GM23338 (cell line): ENCODE measurements at regions not wholly inside any gene's neighbourhood (a gene's known extent, or its start where the extent isn't known, plus 50 kb on each side); places are given as distances from the start of the nearest gene placed in this dataset.

Experiments
- ATAC-seq: fragments of 200-7000 bp; cut with Tn5 transposase; 3 replicates; pipeline ENCODE4 v1.9.1; 2020
- DNase-seq: peaks from one replicate; pipeline ENCODE4 v3.0.0-alpha.2; 2015; ENCODE audit warnings: low spot score
- H2AFZ ChIP-seq: fragments of 200-600 bp; sonication (generic); 2 replicates; pipeline ENCODE4 v1.8.0; 2016; ENCODE audit warnings: antibody characterized with exemption, mild to moderate bottlenecking, moderate library complexity
- H3F3A ChIP-seq: fragments of 200-600 bp; sonication (generic); replicated peaks from 2 replicates; pipeline ENCODE4 v1.8.0; 2017; ENCODE audit warnings: antibody characterized with exemption, mixed run types, low read depth
- H3K27ac ChIP-seq: fragments of 200-600 bp; sonication (generic); 2 replicates; pipeline ENCODE4 v1.6.1; 2016; ENCODE audit warnings: low read depth
- H3K27me3 ChIP-seq: fragments of 200-600 bp; sonication (generic); 2 replicates; pipeline ENCODE4 v1.8.0; 2016; ENCODE audit warnings: mild to moderate bottlenecking, mixed run types, moderate library complexity; ENCODE audit not compliant: insufficient read depth
- H3K36me3 ChIP-seq: fragments of 200-600 bp; sonication (generic); 2 replicates; pipeline ENCODE4 v1.8.0; 2016; ENCODE audit warnings: mild to moderate bottlenecking; ENCODE audit not compliant: insufficient read depth
- H3K4me1 ChIP-seq: fragments of 200-600 bp; sonication (generic); 2 replicates; pipeline ENCODE4 v1.8.0; 2016; ENCODE audit warnings: mild to moderate bottlenecking, moderate library complexity; ENCODE audit not compliant: insufficient read depth
- H3K4me2 ChIP-seq: fragments of 200-600 bp; sonication (generic); 2 replicates; pipeline ENCODE4 v1.7.1; 2017; ENCODE audit warnings: mixed run types
- H3K4me3 ChIP-seq: fragments of 200-600 bp; sonication (generic); 2 replicates; pipeline ENCODE4 v1.6.1; 2016; ENCODE audit warnings: mixed run types
- H3K79me2 ChIP-seq: fragments of 200-600 bp; sonication (generic); replicated peaks from 2 replicates; pipeline ENCODE4 v1.8.0; 2017; ENCODE audit warnings: mild to moderate bottlenecking; ENCODE audit not compliant: insufficient read depth
- H3K9me2 ChIP-seq: fragments of 200-600 bp; sonication (generic); 2 replicates; pipeline ENCODE4 v1.8.0; 2017; ENCODE audit not compliant: insufficient read depth
- H4K20me1 ChIP-seq: fragments of 200-600 bp; sonication (generic); replicated peaks from 2 replicates; pipeline ENCODE4 v1.8.0; 2017; ENCODE audit warnings: mild to moderate bottlenecking; ENCODE audit not compliant: insufficient read depth
- H3K27ac Mint-ChIP-seq: 2 replicates; pipeline ENCODE4 v1.8.0; 2020; ENCODE audit warnings: inconsistent platforms, mild to moderate bottlenecking, moderate library complexity, mixed read lengths
- H3K27me3 Mint-ChIP-seq: 3 replicates; pipeline ENCODE4 v1.8.0; 2022; ENCODE audit warnings: low read depth, mild to moderate bottlenecking, moderate library complexity, mixed read lengths, inconsistent platforms; ENCODE audit not compliant: insufficient read depth, poor library complexity
- H3K36me3 Mint-ChIP-seq: 3 replicates; pipeline ENCODE4 v1.8.0; 2021; ENCODE audit warnings: low read depth, mild to moderate bottlenecking, inconsistent platforms, moderate library complexity, mixed read lengths
- H3K4me1 Mint-ChIP-seq: 3 replicates; pipeline ENCODE4 v1.8.0; 2020; ENCODE audit warnings: mild to moderate bottlenecking, inconsistent platforms, mixed read lengths
- H3K4me3 Mint-ChIP-seq: 3 replicates; pipeline ENCODE4 v1.8.0; 2021; ENCODE audit warnings: moderate library complexity, mild to moderate bottlenecking, inconsistent platforms, mixed read lengths
- H3K9me3 Mint-ChIP-seq: 3 replicates; pipeline ENCODE4 v1.8.0; 2020; ENCODE audit warnings: moderate library complexity, mild to moderate bottlenecking, inconsistent platforms, mixed read lengths
- CREB1 ChIP-seq: fragments of 250-450 bp; sonication (Bioruptor Pico); IDR thresholded peaks from 2 replicates; pipeline ENCODE4 v1.5.0; 2020; ENCODE audit warnings: low read depth, mild to moderate bottlenecking, moderate library complexity
- ETS1 ChIP-seq: IDR thresholded peaks from 2 replicates; pipeline ENCODE4 v1.6.1; 2016; ENCODE audit warnings: antibody characterized with exemption
- EZH2 ChIP-seq: fragments of 200-600 bp; sonication (generic); IDR thresholded peaks from one replicate; pipeline ENCODE4 v1.8.0; 2017; ENCODE audit warnings: antibody characterized with exemption, mild to moderate bottlenecking, low read depth; ENCODE audit not compliant: unreplicated experiment
- JUNB ChIP-seq: IDR thresholded peaks from one replicate; pipeline ENCODE4 v1.6.1; 2016; ENCODE audit warnings: antibody characterized with exemption; ENCODE audit not compliant: unreplicated experiment
- NANOG ChIP-seq: IDR thresholded peaks from 2 replicates; pipeline ENCODE4 v1.6.1; 2016; ENCODE audit warnings: antibody characterized with exemption, borderline replicate concordance
- POLR2AphosphoS5 ChIP-seq: IDR thresholded peaks from 2 replicates; pipeline ENCODE4 v1.6.1; 2016; ENCODE audit warnings: antibody characterized with exemption, low read depth
- STAT1 ChIP-seq: IDR thresholded peaks from one replicate; pipeline ENCODE4 v1.6.1; 2016; ENCODE audit warnings: antibody characterized with exemption; ENCODE audit not compliant: unreplicated experiment
- ZNF114 ChIP-seq: fragments of 250-450 bp; sonication (Bioruptor Pico); IDR thresholded peaks from 2 replicates; pipeline ENCODE4 v1.5.0; 2020; ENCODE audit warnings: mild to moderate bottlenecking, moderate library complexity
- ZNF331 ChIP-seq: fragments of 250-450 bp; sonication (Bioruptor Pico); IDR thresholded peaks from 2 replicates; pipeline ENCODE4 v1.5.0; 2020; ENCODE audit warnings: low read depth, mild to moderate bottlenecking, moderate library complexity
- TF ChIP-seq, protein P1 (sequence below), 2 experiments: fragments of 200-600 bp in 1 of 2; sonication (generic) in 1 of 2; conservative IDR thresholded peaks; 2 replicates each; pipeline versions ENCODE4 v1.5.1 to v1.6.1; 2016 to 2017; ENCODE audit warnings: antibody characterized with exemption in 2 of 2, low read depth in 2 of 2, mild to moderate bottlenecking in 2 of 2, moderate library complexity in 1 of 2
- TF ChIP-seq, protein P2 (sequence below): IDR thresholded peaks from one replicate; pipeline ENCODE4 v1.6.1; 2018; ENCODE audit warnings: antibody characterized with exemption; ENCODE audit not compliant: unreplicated experiment

- Histone ChIP-seq H4K20me1 (no peaks in the 10 kb centered on the region), H3K4me2 (no peak overlapping the region), H3K79me2 (no peaks in the 10 kb centered on the region), H3K9me2 (no peaks in the 10 kb centered on the region; the same call in 1 of the 2 replicates), H3F3A (no peaks in the 10 kb centered on the region), H3K4me1 (no peaks in the 10 kb centered on the region), H3K36me3 (no peaks in the 10 kb centered on the region; the same call in 1 of the 2 replicates), H3K27ac (no peak overlapping the region), H2AFZ (no peak overlapping the region), H3K4me3 (no peak overlapping the region), H3K27me3 (no peaks in the 10 kb centered on the region)
- Mint-ChIP-seq H3K36me3 (peaks cover 18% of the 10 kb centered on the region; the same call in 2 of the 3 replicates), H3K27me3 (peaks cover 4% of the 10 kb centered on the region), H3K9me3 (peaks cover 30% of the 10 kb centered on the region), H3K4me1 (no peaks in the 10 kb centered on the region), H3K27ac (no peak overlapping the region), H3K4me3 (no peak overlapping the region)
- TF ChIP-seq STAT1: no peak
- TF ChIP-seq EZH2: no peak
- TF ChIP-seq, protein P1, sequence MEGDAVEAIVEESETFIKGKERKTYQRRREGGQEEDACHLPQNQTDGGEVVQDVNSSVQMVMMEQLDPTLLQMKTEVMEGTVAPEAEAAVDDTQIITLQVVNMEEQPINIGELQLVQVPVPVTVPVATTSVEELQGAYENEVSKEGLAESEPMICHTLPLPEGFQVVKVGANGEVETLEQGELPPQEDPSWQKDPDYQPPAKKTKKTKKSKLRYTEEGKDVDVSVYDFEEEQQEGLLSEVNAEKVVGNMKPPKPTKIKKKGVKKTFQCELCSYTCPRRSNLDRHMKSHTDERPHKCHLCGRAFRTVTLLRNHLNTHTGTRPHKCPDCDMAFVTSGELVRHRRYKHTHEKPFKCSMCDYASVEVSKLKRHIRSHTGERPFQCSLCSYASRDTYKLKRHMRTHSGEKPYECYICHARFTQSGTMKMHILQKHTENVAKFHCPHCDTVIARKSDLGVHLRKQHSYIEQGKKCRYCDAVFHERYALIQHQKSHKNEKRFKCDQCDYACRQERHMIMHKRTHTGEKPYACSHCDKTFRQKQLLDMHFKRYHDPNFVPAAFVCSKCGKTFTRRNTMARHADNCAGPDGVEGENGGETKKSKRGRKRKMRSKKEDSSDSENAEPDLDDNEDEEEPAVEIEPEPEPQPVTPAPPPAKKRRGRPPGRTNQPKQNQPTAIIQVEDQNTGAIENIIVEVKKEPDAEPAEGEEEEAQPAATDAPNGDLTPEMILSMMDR (conservative IDR thresholded peaks at IDR 0.05; ENCODE audit: low read depth in 2 of 2): no peak
- TF ChIP-seq ZNF331 (CRISPR knock-in tag): no peak
- TF ChIP-seq, protein P2, sequence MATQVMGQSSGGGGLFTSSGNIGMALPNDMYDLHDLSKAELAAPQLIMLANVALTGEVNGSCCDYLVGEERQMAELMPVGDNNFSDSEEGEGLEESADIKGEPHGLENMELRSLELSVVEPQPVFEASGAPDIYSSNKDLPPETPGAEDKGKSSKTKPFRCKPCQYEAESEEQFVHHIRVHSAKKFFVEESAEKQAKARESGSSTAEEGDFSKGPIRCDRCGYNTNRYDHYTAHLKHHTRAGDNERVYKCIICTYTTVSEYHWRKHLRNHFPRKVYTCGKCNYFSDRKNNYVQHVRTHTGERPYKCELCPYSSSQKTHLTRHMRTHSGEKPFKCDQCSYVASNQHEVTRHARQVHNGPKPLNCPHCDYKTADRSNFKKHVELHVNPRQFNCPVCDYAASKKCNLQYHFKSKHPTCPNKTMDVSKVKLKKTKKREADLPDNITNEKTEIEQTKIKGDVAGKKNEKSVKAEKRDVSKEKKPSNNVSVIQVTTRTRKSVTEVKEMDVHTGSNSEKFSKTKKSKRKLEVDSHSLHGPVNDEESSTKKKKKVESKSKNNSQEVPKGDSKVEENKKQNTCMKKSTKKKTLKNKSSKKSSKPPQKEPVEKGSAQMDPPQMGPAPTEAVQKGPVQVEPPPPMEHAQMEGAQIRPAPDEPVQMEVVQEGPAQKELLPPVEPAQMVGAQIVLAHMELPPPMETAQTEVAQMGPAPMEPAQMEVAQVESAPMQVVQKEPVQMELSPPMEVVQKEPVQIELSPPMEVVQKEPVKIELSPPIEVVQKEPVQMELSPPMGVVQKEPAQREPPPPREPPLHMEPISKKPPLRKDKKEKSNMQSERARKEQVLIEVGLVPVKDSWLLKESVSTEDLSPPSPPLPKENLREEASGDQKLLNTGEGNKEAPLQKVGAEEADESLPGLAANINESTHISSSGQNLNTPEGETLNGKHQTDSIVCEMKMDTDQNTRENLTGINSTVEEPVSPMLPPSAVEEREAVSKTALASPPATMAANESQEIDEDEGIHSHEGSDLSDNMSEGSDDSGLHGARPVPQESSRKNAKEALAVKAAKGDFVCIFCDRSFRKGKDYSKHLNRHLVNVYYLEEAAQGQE: no peak
- no peak for TF ChIP-seq CREB1 (CRISPR knock-in tag)
- no peak for TF ChIP-seq ZNF114 (CRISPR knock-in tag)
- TF ChIP-seq ETS1: no peak
- DNase-seq: no peak
- ATAC-seq: no peak
Measured at GRCh38 chr3:28099296-28099695, 142.1 kb upstream of the CMC1 start.

- no peaks in the 10 kb centered on the region for H3K79me2 ChIP-seq
- ATAC-seq (no peak), DNase-seq (no peak)
- H3K27me3 Mint-ChIP-seq: peaks cover 2% of the 10 kb centered on the region
- H2AFZ ChIP-seq: no peak overlapping the region
- peaks cover 20% of the 10 kb centered on the region for H3K9me3 Mint-ChIP-seq
- H3K27ac ChIP-seq: no peak overlapping the region
- no peaks in the 10 kb centered on the region for H3K27me3 ChIP-seq
- no peaks in the 10 kb centered on the region; the same call in 1 of the 2 replicates for H3K9me2 ChIP-seq
- H3K36me3 Mint-ChIP-seq: peaks cover 17% of the 10 kb centered on the region; the same call in 2 of the 3 replicates
- H4K20me1 ChIP-seq: no peaks in the 10 kb centered on the region
- no peak overlapping the region for H3K4me3 ChIP-seq
- H3K4me2 ChIP-seq: no peak overlapping the region
- TF ChIP-seq POLR2AphosphoS5: no peak
- TF ChIP-seq JUNB: no peak
- no peak for TF ChIP-seq ETS1
- no peak for TF ChIP-seq NANOG
- no peak for TF ChIP-seq STAT1
- TF ChIP-seq ZNF331 (CRISPR knock-in tag): no peak
- no peak for TF ChIP-seq ZNF114 (CRISPR knock-in tag)
- no peak overlapping the region for H3K27ac Mint-ChIP-seq
- no peaks in the 10 kb centered on the region; the same call in 1 of the 2 replicates for H3K36me3 ChIP-seq
- H3K4me1 ChIP-seq: no peaks in the 10 kb centered on the region
- H3K4me3 Mint-ChIP-seq: no peak overlapping the region
- H3F3A ChIP-seq: no peaks in the 10 kb centered on the region
- no peaks in the 10 kb centered on the region for H3K4me1 Mint-ChIP-seq
Measured at GRCh38 chr3:28101705-28102104, 139.7 kb upstream of the CMC1 start.
